GM18873 (cell line): ENCODE measurements at regions not wholly inside any gene's neighbourhood (a gene's known extent, or its start where the extent isn't known, plus 50 kb on each side); places are given as distances from the start of the nearest gene placed in this dataset.

Experiments used
- ATAC-seq: cut with Tn5 transposase; IDR thresholded peaks from one replicate; pipeline ENCODE4 v1.9.1; 2021; ENCODE audit warnings: mild to moderate bottlenecking, moderate library complexity, moderate number of reproducible peaks; ENCODE audit not compliant: unreplicated experiment, low FRiP score

- ATAC-seq, result no peak
Observed at GRCh38 chr16:79786389-79786788, 185.9 kb upstream of the MAF start.

- ATAC-seq, result no peak
Observed at GRCh38 chr16:79784007-79784406, 183.5 kb upstream of the MAF start.

DNA sequence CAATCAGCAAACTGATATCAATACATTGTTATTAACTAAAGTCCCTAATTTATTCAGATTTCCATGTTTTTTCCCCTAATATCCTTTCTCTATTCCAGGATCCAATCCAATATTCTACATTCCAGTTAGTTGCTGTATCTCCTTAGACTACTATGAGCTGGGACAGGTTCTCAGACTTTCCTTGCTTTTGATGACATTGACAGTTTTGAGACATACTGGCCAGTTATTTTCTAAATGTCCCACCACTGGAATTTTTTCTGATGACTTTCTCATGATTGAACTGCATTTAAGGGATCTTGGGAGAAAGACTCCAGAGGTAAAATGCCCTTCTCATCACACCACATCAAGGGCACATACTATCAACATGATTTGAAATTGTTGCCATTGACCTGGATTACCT, 177.1 kb upstream of the MAF start:
- no peak for ATAC-seq

GRCh38 chr16:79776243-79776847, 175.8 kb upstream of the MAF start:
- no peak for ATAC-seq

DNA sequence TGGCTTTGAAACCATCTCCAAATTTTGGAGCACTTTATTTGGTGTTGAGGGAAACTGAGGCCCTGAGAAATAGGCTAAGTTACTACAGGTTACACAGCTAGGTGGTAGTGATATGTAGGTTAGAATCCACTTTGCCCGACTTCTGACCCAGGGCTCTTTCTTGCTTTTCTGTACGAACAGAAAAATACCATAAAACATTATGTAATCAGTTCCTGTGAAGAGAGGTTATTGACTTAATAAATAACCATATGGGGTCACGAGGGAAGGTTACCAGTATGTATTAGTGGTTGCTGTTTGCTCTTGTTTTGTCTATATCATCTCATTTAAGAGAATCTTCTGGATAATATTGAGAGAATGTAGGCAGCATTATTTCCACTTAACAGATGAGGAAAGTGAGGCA, 172.2 kb upstream of the MAF start:
- no peak for ATAC-seq

GRCh38 chr16:79772048-79772447, 171.5 kb upstream of the MAF start:
- no peak for ATAC-seq

GRCh38 chr16:79770244-79771064, 169.9 kb upstream of the MAF start:
- peak; percentile 69 for ATAC-seq

- no peak for ATAC-seq
Observed at GRCh38 chr16:79769928-79770243, 169.3 kb upstream of the MAF start.

- no peak for ATAC-seq
Observed at GRCh38 chr16:79769270-79769927, 168.9 kb upstream of the MAF start.

DNA sequence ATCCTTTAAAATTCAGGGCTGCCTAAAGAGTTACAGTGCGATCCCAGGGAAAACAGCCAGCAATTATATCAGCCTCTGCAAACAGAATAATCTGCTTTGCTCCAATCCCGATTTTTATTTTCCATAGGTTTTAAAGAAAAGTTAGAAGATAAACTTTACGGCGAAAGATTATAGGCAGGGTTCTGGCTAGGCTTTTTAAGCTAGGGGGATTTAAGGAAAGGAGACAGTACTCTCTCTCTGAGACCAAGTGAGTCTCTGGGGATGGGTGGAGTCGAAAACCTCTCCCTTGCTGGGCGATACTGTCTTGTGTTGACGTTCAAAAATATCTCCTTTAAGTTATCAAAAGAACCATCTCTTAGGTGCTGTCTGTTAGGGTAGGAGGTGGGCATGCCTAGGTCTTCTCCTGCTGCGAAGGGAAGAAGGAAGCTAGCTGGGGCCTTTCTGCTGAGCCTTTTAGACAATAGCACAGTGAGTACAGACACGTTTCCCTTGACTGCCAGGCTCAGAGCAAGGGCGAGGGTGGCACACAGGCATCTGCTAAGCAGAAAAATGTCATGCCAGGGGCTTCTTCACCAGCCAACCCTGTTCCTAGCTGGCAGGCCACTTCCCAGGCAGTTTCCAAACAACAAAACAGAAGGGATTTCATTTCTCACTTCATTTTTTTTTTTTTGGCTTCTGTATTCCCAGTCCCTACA, 167.9 kb upstream of the MAF start:
- ATAC-seq, result no peak

DNA sequence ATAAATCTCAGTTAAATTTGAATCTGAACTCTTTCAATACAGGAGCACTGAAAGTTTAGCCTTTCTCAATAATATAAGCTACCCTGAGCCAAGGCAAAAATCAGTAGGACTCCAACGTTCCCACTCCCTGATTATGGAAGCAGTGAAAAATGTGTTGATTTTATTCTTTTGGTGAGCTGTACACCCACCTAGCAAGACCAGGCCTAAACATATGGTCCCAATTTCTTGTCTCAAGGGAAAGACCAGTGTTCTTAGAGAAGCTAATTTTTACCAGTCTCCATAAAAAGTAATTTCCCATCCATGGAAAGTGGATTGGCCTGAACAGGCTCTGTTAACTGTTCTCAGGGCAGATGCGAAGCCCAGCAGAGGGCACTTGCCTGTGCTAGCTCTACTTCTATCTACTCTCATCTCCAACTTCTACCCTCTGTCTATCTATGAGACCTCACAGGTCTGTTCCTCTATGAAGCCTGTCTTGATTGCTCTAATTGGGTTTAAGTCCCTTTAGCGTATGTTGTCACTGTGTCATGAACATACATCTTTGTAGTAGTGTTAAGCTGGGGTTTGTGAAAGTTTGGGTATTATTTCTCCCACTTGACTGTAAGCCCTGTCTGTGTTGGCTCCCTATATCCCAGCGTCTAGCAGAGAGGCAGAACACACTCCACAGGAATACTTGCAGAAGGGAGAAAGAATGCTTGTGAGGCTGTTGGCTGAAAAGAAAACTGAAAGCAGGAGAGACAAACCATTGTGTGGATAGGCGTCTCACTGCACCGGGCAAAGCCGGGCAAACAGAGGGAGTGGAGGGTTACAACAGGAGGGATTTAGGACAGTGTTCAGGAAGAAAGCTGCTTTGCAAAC, 167.1 kb upstream of the MAF start:
- no peak for ATAC-seq

- no peak for ATAC-seq
Observed at GRCh38 chr16:79765901-79766394, 165.4 kb upstream of the MAF start.

GRCh38 chr16:79765431-79765830, 164.9 kb upstream of the MAF start:
- ATAC-seq, result no peak

- no peak for ATAC-seq
Observed at GRCh38 chr16:79764415-79765110, 164.0 kb upstream of the MAF start.

- ATAC-seq, result no peak
Observed at GRCh38 chr16:79762217-79762616, 161.7 kb upstream of the MAF start.

DNA sequence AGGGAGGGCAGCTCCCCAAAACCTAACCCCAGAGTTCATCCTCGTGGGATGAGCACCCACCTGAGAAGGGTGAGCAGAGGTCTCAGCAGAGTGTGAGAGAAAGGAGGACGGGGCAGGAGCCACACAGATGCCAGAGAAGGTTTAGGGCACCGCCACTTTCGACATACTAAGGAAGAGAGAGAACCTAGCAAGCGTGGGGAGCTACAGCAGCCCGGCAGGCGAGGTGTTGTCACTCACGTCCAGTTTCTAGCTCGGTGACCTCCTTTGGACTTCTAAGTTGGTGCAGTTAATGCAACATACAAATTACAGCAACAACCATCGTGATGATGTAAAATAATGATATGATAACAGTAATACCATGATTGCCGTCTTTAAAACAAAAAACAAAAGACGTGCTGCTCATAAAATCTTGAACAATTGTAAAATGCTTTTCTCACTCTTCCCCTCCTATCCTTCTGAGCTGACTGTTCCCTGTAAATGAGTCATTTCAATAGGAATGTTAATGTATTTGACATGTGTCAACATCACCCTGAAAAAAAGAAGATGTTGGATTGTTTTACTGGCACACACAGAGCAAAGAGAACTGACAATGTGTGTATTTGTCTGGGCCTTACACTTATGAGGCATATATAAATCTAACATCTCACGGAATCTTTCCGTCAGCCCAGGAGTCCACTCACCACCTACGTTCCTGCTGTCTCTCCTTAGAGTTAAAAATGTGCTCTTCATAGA, 158.2 kb upstream of the MAF start:
- ATAC-seq, result no peak

- no peak for ATAC-seq
Observed at GRCh38 chr16:79757968-79758367, 157.4 kb upstream of the MAF start.

DNA sequence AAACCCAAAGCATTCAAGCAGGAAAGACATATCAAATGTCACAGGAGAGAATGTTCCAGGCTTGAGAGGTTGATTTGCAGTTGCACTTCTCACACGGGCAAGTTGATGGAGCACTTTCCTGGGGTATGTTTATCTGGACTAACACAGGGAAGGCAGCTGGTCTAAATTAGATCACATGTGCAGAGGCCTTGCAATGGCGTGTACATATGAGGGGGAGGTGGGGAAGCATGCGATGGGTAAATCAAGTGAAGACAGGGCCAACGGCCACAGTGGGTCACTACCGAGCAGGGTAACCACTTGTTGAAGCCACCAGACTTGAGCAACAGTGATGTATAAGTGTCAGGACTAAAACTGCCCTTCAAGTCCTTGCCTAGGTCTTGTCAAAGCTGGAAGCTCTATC, 156.6 kb upstream of the MAF start:
- ATAC-seq, result no peak

GRCh38 chr16:79756571-79756970, 156.0 kb upstream of the MAF start:
- no peak for ATAC-seq
